IMR-90 (cell line): ENCODE measurements at regions not wholly inside any gene's neighbourhood (a gene's known extent, or its start where the extent isn't known, plus 50 kb on each side); places are given as distances from the start of the nearest gene placed in this dataset.

Experiments
- ATAC-seq: fragments of 200-7000 bp; cut with Tn5 transposase; 2 replicates; pipeline ENCODE4 v1.9.1; 2020; ENCODE audit warnings: low read depth, mild to moderate bottlenecking, moderate library complexity
- BruUV-seq: library from RNA; stranded (reverse); fragments of 400-500 nt; replicated peaks from 2 replicates; lab custom pipeline; 2021; lab: Mats Ljungman, UMichigan
- CTCF ChIA-PET: fragments of 300-600 bp; formaldehyde crosslinking; extraction: SDS; loops from one replicate; lab custom pipeline; 2021; ENCODE audit warnings: antibody characterized with exemption; lab: Yijun Ruan, JAX
- POLR2A ChIA-PET: fragments of 300-600 bp; sonication (Branson Sonifier 250); formaldehyde crosslinking; loops from one replicate; lab custom pipeline; 2022; ENCODE audit warnings: antibody characterized with exemption; ENCODE audit not compliant: unreplicated experiment; lab: Charles Lee
- DNase-seq: peaks from one replicate; pipeline ENCODE4 v3.0.0; 2013
- H2AFZ ChIP-seq: replicated peaks from 2 replicates; pipeline ENCODE3; 2013; ENCODE audit warnings: low read length, mild to moderate bottlenecking; ENCODE audit not compliant: poor library complexity
- H2AK5ac ChIP-seq: 2 replicates; pipeline ENCODE4 v1.6.1; 2013; ENCODE audit warnings: low read depth, low read length, inconsistent platforms
- H2AK9ac ChIP-seq: replicated peaks from 2 replicates; pipeline ENCODE3; 2013; ENCODE audit warnings: mild to moderate bottlenecking, low read depth, low read length, moderate library complexity; ENCODE audit not compliant: poor library complexity
- H2BK120ac ChIP-seq: 2 replicates; pipeline ENCODE4 v1.6.1; 2013; ENCODE audit warnings: low read depth, low read length, inconsistent platforms
- H2BK15ac ChIP-seq: 3 replicates; pipeline ENCODE4 v1.6.1; 2013; ENCODE audit warnings: low read depth, low read length, inconsistent platforms
- H2BK20ac ChIP-seq: 2 replicates; pipeline ENCODE4 v1.6.1; 2013; ENCODE audit warnings: low read depth, mild to moderate bottlenecking, inconsistent platforms, low read length, moderate library complexity
- H2BK5ac ChIP-seq: 2 replicates; pipeline ENCODE4 v1.6.1; 2013; ENCODE audit warnings: mild to moderate bottlenecking, low read depth, low read length, inconsistent platforms; ENCODE audit not compliant: poor library complexity, severe bottlenecking
- H3K14ac ChIP-seq: replicated peaks from 2 replicates; pipeline ENCODE4 v1.6.1; 2013; ENCODE audit warnings: low read depth, low read length, inconsistent platforms
- H3K18ac ChIP-seq: 2 replicates; pipeline ENCODE4 v1.6.1; 2013; ENCODE audit warnings: low read depth, low read length, control low read depth
- H3K23ac ChIP-seq: 2 replicates; pipeline ENCODE4 v1.6.1; 2013; ENCODE audit warnings: low read depth, low read length, inconsistent platforms
- H3K27ac ChIP-seq: 2 replicates; pipeline ENCODE4 v1.5.1; 2013; ENCODE audit warnings: mild to moderate bottlenecking, control low read depth, low read length; ENCODE audit not compliant: insufficient read depth
- H3K27me3 ChIP-seq: 2 replicates; pipeline ENCODE4 v1.6.1; 2013; ENCODE audit warnings: low read length; ENCODE audit not compliant: control insufficient read depth, insufficient read depth
- H3K36me3 ChIP-seq: 2 replicates; pipeline ENCODE4 v1.6.1; 2013; ENCODE audit warnings: low read length, mixed read lengths; ENCODE audit not compliant: control insufficient read depth, insufficient read depth
- H3K4ac ChIP-seq: 2 replicates; pipeline ENCODE4 v1.6.1; 2013; ENCODE audit warnings: low read depth, low read length, inconsistent platforms
- H3K4me1 ChIP-seq: 2 replicates; pipeline ENCODE4 v1.6.1; 2013; ENCODE audit warnings: low read length, mixed read lengths; ENCODE audit not compliant: control insufficient read depth, insufficient read depth
- H3K4me2 ChIP-seq: 2 replicates; pipeline ENCODE4 v1.6.1; 2013; ENCODE audit warnings: low read depth, mild to moderate bottlenecking, control low read depth, low read length, moderate library complexity
- H3K4me3 ChIP-seq: 2 replicates; pipeline ENCODE4 v1.5.1; 2013; ENCODE audit warnings: low read depth, mild to moderate bottlenecking, control low read depth, low read length, moderate library complexity; ENCODE audit not compliant: insufficient read depth
- H3K56ac ChIP-seq: 2 replicates; pipeline ENCODE4 v1.6.1; 2013; ENCODE audit warnings: low read length, inconsistent platforms; ENCODE audit not compliant: insufficient read depth; ENCODE audit errors: extremely low read depth
- H3K79me1 ChIP-seq, 2 experiments: 2 replicates each; pipeline ENCODE4 v1.6.1; 2013; ENCODE audit warnings: low read length in 2 of 2, inconsistent platforms in 1 of 2, low read depth in 1 of 2
- H3K9ac ChIP-seq: 2 replicates; pipeline ENCODE4 v1.6.1; 2013; ENCODE audit warnings: low read depth, low read length, control low read depth
- H3K9me1 ChIP-seq: 2 replicates; pipeline ENCODE4 v1.6.1; 2013; ENCODE audit warnings: low read length, inconsistent platforms; ENCODE audit not compliant: insufficient read depth
- H3K9me3 ChIP-seq: 2 replicates; pipeline ENCODE4 v1.6.1; 2013; ENCODE audit warnings: low read length; ENCODE audit not compliant: control insufficient read depth, insufficient read depth
- H4K20me1 ChIP-seq: 2 replicates; pipeline ENCODE4 v1.6.1; 2013; ENCODE audit warnings: low read length, inconsistent platforms; ENCODE audit not compliant: insufficient read depth
- H4K5ac ChIP-seq: 2 replicates; pipeline ENCODE4 v1.6.1; 2013; ENCODE audit warnings: mild to moderate bottlenecking, low read depth, low read length, control low read depth
- H4K8ac ChIP-seq, 2 experiments: 2 replicates each; pipeline ENCODE4 v1.6.1; 2013; ENCODE audit warnings: low read depth in 2 of 2, low read length in 2 of 2, control low read depth in 1 of 2, inconsistent platforms in 1 of 2
- H4K91ac ChIP-seq: 2 replicates; pipeline ENCODE4 v1.6.1; 2013; ENCODE audit warnings: low read depth, low read length, inconsistent platforms; ENCODE audit not compliant: insufficient read depth
- BHLHE40 ChIP-seq: fragments of 150-350 bp; IDR thresholded peaks from 2 replicates; pipeline ENCODE4 v1.6.1; 2016; ENCODE audit warnings: mild to moderate bottlenecking, low read depth, low read length
- CHD1 ChIP-seq: IDR thresholded peaks from 2 replicates; pipeline ENCODE4 v1.6.1; 2012; ENCODE audit warnings: low read depth, low read length, improper control_type of control experiment
- FOS ChIP-seq: fragments of 150-350 bp; IDR thresholded peaks from 2 replicates; pipeline ENCODE4 v1.6.1; 2016; ENCODE audit warnings: low read depth, low read length
- MAFK ChIP-seq: IDR thresholded peaks from 2 replicates; pipeline ENCODE4 v1.6.1; 2012; ENCODE audit warnings: low read depth, low read length, improper control_type of control experiment
- MAZ ChIP-seq: IDR thresholded peaks from 2 replicates; pipeline ENCODE4 v1.6.1; 2012; ENCODE audit warnings: low read depth, mild to moderate bottlenecking, low read length, improper control_type of control experiment, moderate library complexity, borderline replicate concordance
- MXI1 ChIP-seq: IDR thresholded peaks from 2 replicates; pipeline ENCODE4 v1.6.1; 2012; ENCODE audit warnings: low read depth, mild to moderate bottlenecking, low read length, moderate library complexity, borderline replicate concordance
- POLR2A ChIP-seq: IDR thresholded peaks from 2 replicates; pipeline ENCODE4 v1.6.1; 2012; ENCODE audit warnings: mild to moderate bottlenecking, low read depth, low read length
- RAD21 ChIP-seq: IDR thresholded peaks from 2 replicates; pipeline ENCODE4 v1.6.1; 2012; ENCODE audit warnings: low read length, improper control_type of control experiment
- RCOR1 ChIP-seq: IDR thresholded peaks from 2 replicates; pipeline ENCODE4 v1.6.1; 2012; ENCODE audit warnings: mild to moderate bottlenecking, low read length, improper control_type of control experiment; ENCODE audit not compliant: insufficient replicate concordance
- RFX5 ChIP-seq: IDR thresholded peaks from 2 replicates; pipeline ENCODE4 v1.8.0; 2012; ENCODE audit warnings: low read depth, mild to moderate bottlenecking, low read length, moderate library complexity
- SMC3 ChIP-seq: fragments of 150-350 bp; IDR thresholded peaks from 2 replicates; pipeline ENCODE4 v1.6.1; 2016; ENCODE audit warnings: low read depth, mild to moderate bottlenecking, antibody characterized with exemption, low read length, moderate library complexity
- WGBS, 2 experiments: methylation state at CpG; one replicate each; pipeline versions ENCODE4 v1.1.5 to v1.1.7; 2013; ENCODE audit warnings: missing lambda C conversion rate in 2 of 2; ENCODE audit not compliant: insufficient read length in 1 of 2; ENCODE audit errors: extremely low coverage in 2 of 2; 5-methylcytosine and 5-hydroxymethylcytosine counted together
- dilution Hi-C: fragments of 300-500 bp; cut with HindIII; formaldehyde crosslinking; loops from one replicate; pipeline ENCODE4 v1.14.3; 2018; ENCODE audit warnings: low sequenced_read_pairs; ENCODE audit not compliant: unreplicated experiment
- in situ Hi-C: fragments of 300-500 bp; cut with MboI; formaldehyde crosslinking; loops from 3 replicates; pipeline ENCODE4 v1.14.3; 2019; ENCODE audit warnings: low sequenced_read_pairs, inconsistent platforms, mixed read lengths
- intact Hi-C: fragments of 100-400 bp; cut with micrococcal nuclease; formaldehyde crosslinking; loops from 2 replicates; pipeline ENCODE4 v1.10.0; 2022
- TF ChIP-seq, protein P1 (sequence below): conservative IDR thresholded peaks from 2 replicates; pipeline ENCODE4 v1.5.1; 2012; ENCODE audit warnings: mild to moderate bottlenecking, low read depth, low read length, improper control_type of control experiment
- TF ChIP-seq, protein P2 (sequence below): fragments of 150-350 bp; IDR thresholded peaks from 2 replicates; pipeline ENCODE4 v1.6.1; 2016; ENCODE audit warnings: low read depth, mild to moderate bottlenecking, low read length, moderate library complexity, borderline replicate concordance
- TF ChIP-seq, protein P3 (sequence below): fragments of 150-350 bp; IDR thresholded peaks from 2 replicates; pipeline ENCODE4 v1.6.1; 2017; ENCODE audit warnings: mild to moderate bottlenecking, antibody characterized with exemption, low read length, low read depth

DNA sequence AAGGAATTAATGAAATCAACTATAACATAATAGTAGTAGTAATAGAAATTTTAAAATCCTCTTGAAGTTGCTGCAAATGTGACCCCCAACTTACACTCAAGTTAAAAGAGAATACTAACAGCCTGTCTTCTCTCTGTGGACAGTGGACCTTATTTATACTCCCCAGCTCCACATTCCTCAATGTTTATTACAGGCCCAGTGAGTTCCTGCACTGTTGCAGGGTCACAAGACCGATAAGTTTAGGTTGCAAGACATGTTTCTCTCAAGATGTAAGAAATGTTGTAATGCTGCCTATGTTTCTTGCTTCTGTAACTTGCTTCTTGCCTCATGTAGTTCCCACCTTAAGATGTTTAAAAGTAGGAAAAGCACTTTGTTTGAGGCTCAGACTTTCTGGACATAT lies 888.1 kb downstream of the PDCD6IP start:
- H3K9me3 ChIP-seq, result peaks cover under 1% of the 10 kb centered on the region; the same call in 1 of the 2 replicates
- H2BK120ac ChIP-seq, result no peak overlapping the region
- no peak overlapping the region for H3K4me3 ChIP-seq
- H4K20me1 ChIP-seq, result no peaks in the 10 kb centered on the region
- H3K18ac ChIP-seq, result no peak overlapping the region
- no peak overlapping the region for H4K8ac ChIP-seq
- no peaks in the 10 kb centered on the region for H3K36me3 ChIP-seq
- no peak overlapping the region for H2BK20ac ChIP-seq
- no peak overlapping the region for H2AK9ac ChIP-seq
- H3K9ac ChIP-seq, result no peak overlapping the region
- no peak overlapping the region for H4K91ac ChIP-seq
- no peak overlapping the region for H3K14ac ChIP-seq
- H3K27ac ChIP-seq, result no peak overlapping the region
- dilution Hi-C loops, result no loop called here
- no peak overlapping the region for H3K56ac ChIP-seq
- no peak overlapping the region for H2AFZ ChIP-seq
- H3K4me1 ChIP-seq, result no peaks in the 10 kb centered on the region
- H3K79me1 ChIP-seq, result no peaks in the 10 kb centered on the region
- no TSS peak for BruUV-seq
- DNase-seq (no peak), ATAC-seq (no peak)
- no peak overlapping the region for H3K4ac ChIP-seq
- no CpG with 5 or more reads among the region's 1 CpG for WGBS, 2 experiments
- POLR2A ChIA-PET, result no interaction called here
- in situ Hi-C loops, result no loop called here
- H3K23ac ChIP-seq, result no peak overlapping the region
- H3K4me2 ChIP-seq, result no peak overlapping the region
- no peak overlapping the region for H4K5ac ChIP-seq
- H3K27me3 ChIP-seq, result no peaks in the 10 kb centered on the region
- no peak overlapping the region for H2AK5ac ChIP-seq
- no peak overlapping the region for H2BK5ac ChIP-seq
- intact Hi-C loops, result no loop called here
- no peak overlapping the region for H2BK15ac ChIP-seq
- CTCF ChIA-PET, result no interaction called here
- TF ChIP-seq MAZ, result no peak
- TF ChIP-seq, protein P1, sequence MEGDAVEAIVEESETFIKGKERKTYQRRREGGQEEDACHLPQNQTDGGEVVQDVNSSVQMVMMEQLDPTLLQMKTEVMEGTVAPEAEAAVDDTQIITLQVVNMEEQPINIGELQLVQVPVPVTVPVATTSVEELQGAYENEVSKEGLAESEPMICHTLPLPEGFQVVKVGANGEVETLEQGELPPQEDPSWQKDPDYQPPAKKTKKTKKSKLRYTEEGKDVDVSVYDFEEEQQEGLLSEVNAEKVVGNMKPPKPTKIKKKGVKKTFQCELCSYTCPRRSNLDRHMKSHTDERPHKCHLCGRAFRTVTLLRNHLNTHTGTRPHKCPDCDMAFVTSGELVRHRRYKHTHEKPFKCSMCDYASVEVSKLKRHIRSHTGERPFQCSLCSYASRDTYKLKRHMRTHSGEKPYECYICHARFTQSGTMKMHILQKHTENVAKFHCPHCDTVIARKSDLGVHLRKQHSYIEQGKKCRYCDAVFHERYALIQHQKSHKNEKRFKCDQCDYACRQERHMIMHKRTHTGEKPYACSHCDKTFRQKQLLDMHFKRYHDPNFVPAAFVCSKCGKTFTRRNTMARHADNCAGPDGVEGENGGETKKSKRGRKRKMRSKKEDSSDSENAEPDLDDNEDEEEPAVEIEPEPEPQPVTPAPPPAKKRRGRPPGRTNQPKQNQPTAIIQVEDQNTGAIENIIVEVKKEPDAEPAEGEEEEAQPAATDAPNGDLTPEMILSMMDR, result no peak
- TF ChIP-seq FOS, result no peak
- TF ChIP-seq MAFK, result no peak
- TF ChIP-seq SMC3, result no peak
- TF ChIP-seq RAD21, result no peak
- no peak for TF ChIP-seq BHLHE40
- TF ChIP-seq RFX5, result no peak
- no peak for TF ChIP-seq RCOR1
- TF ChIP-seq, protein P2, sequence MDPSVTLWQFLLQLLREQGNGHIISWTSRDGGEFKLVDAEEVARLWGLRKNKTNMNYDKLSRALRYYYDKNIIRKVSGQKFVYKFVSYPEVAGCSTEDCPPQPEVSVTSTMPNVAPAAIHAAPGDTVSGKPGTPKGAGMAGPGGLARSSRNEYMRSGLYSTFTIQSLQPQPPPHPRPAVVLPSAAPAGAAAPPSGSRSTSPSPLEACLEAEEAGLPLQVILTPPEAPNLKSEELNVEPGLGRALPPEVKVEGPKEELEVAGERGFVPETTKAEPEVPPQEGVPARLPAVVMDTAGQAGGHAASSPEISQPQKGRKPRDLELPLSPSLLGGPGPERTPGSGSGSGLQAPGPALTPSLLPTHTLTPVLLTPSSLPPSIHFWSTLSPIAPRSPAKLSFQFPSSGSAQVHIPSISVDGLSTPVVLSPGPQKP, result no peak
- TF ChIP-seq MXI1, result no peak
- TF ChIP-seq CHD1, result no peak
- TF ChIP-seq, protein P3, sequence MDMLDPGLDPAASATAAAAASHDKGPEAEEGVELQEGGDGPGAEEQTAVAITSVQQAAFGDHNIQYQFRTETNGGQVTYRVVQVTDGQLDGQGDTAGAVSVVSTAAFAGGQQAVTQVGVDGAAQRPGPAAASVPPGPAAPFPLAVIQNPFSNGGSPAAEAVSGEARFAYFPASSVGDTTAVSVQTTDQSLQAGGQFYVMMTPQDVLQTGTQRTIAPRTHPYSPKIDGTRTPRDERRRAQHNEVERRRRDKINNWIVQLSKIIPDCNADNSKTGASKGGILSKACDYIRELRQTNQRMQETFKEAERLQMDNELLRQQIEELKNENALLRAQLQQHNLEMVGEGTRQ, result no peak
- no peak for TF ChIP-seq POLR2A
- no peaks in the 10 kb centered on the region for H3K9me1 ChIP-seq
